ENCODE measurements at regions not wholly inside any gene's neighbourhood (a gene's known extent, or its start where the extent isn't known, plus 50 kb on each side); places are given as distances from the start of the nearest gene placed in this dataset.

- TF ChIP-seq LEF1 (IDR thresholded peaks at IDR 0.05; ENCODE audit: borderline replicate concordance): no peak
- ChIA-PET CTCF (no interaction called here), POLR2A (no interaction called here)
- DNase-seq (ENCODE audit: extremely low spot score): no peak
Observed at GRCh38 chr3:146873748-146874147, 268.6 kb upstream of the PLSCR5 start.

GRCh38 chr3:146865175-146865755 lies 260.1 kb upstream of the PLSCR5 start:
- no peak for DNase-seq (ENCODE audit: extremely low spot score)
- CTCF ChIA-PET: no interaction called here

GRCh38 chr3:146861262-146861661 lies 256.1 kb upstream of the PLSCR5 start:
- DNase-seq (ENCODE audit: extremely low spot score): no peak
- CTCF ChIA-PET: no interaction called here
- POLR2A ChIA-PET: no interaction called here
- TF ChIP-seq ARNT (IDR thresholded peaks at IDR 0.05): no peak
- TF ChIP-seq SUZ12 (IDR thresholded peaks at IDR 0.05): no peak
- TF ChIP-seq TARDBP (IDR thresholded peaks at IDR 0.05): no peak
- TF ChIP-seq LEF1 (IDR thresholded peaks at IDR 0.05; ENCODE audit: borderline replicate concordance): no peak
- TF ChIP-seq ELF4 (IDR thresholded peaks at IDR 0.05): no peak
- no peak for TF ChIP-seq HDGF (IDR thresholded peaks at IDR 0.05; ENCODE audit: borderline replicate concordance)
- no peak for TF ChIP-seq SP1 (IDR thresholded peaks at IDR 0.05)
- no peak for TF ChIP-seq FOXA1 (IDR thresholded peaks at IDR 0.05)
- TF ChIP-seq FOXK2 (IDR thresholded peaks at IDR 0.05): no peak
- no peak for TF ChIP-seq NFRKB (IDR thresholded peaks at IDR 0.05)
- TF ChIP-seq BHLHE40 (IDR thresholded peaks at IDR 0.05; ENCODE audit: borderline replicate concordance): no peak
- no peak for TF ChIP-seq FOXM1 (IDR thresholded peaks at IDR 0.05; ENCODE audit: borderline replicate concordance)
- no peak for TF ChIP-seq L3MBTL2 (conservative IDR thresholded peaks at IDR 0.05)
- TF ChIP-seq PKNOX1 (IDR thresholded peaks at IDR 0.05): no peak
- no peak for TF ChIP-seq ZNF384 (IDR thresholded peaks at IDR 0.05)
- no peak for TF ChIP-seq CTBP1 (IDR thresholded peaks at IDR 0.05; ENCODE audit: borderline replicate concordance)

More at GRCh38 chr3:146865175-146865755, 260.1 kb upstream of the PLSCR5 start:
- POLR2A ChIA-PET: no interaction called here
- TF ChIP-seq HDGF (IDR thresholded peaks at IDR 0.05; ENCODE audit: borderline replicate concordance) (no peak), NFRKB (IDR thresholded peaks at IDR 0.05) (no peak), FOXM1 (IDR thresholded peaks at IDR 0.05; ENCODE audit: borderline replicate concordance) (no peak), ZNF384 (IDR thresholded peaks at IDR 0.05) (no peak), SUZ12 (IDR thresholded peaks at IDR 0.05) (no peak), FOXA1 (IDR thresholded peaks at IDR 0.05) (no peak), TARDBP (IDR thresholded peaks at IDR 0.05) (no peak), PKNOX1 (IDR thresholded peaks at IDR 0.05) (no peak), LEF1 (IDR thresholded peaks at IDR 0.05; ENCODE audit: borderline replicate concordance) (no peak), ARNT (IDR thresholded peaks at IDR 0.05) (no peak), CTBP1 (IDR thresholded peaks at IDR 0.05; ENCODE audit: borderline replicate concordance) (no peak), BHLHE40 (IDR thresholded peaks at IDR 0.05; ENCODE audit: borderline replicate concordance) (no peak)

- no peak for DNase-seq (ENCODE audit: extremely low spot score)
- TF ChIP-seq ZNF384 (IDR thresholded peaks at IDR 0.05): no peak
- TF ChIP-seq NFRKB (IDR thresholded peaks at IDR 0.05): no peak
- TF ChIP-seq FOXK2 (IDR thresholded peaks at IDR 0.05): no peak
- no peak for TF ChIP-seq CTBP1 (IDR thresholded peaks at IDR 0.05; ENCODE audit: borderline replicate concordance)
- TF ChIP-seq ELF4 (IDR thresholded peaks at IDR 0.05): no peak
- no peak for TF ChIP-seq SUZ12 (IDR thresholded peaks at IDR 0.05)
- TF ChIP-seq LEF1 (IDR thresholded peaks at IDR 0.05; ENCODE audit: borderline replicate concordance): no peak
- TF ChIP-seq FOXM1 (IDR thresholded peaks at IDR 0.05; ENCODE audit: borderline replicate concordance): no peak
- no peak for TF ChIP-seq BHLHE40 (IDR thresholded peaks at IDR 0.05; ENCODE audit: borderline replicate concordance)
- no peak for TF ChIP-seq SP1 (IDR thresholded peaks at IDR 0.05)
- TF ChIP-seq ARNT (IDR thresholded peaks at IDR 0.05): no peak
- no peak for TF ChIP-seq HDGF (IDR thresholded peaks at IDR 0.05; ENCODE audit: borderline replicate concordance)
- no peak for TF ChIP-seq TARDBP (IDR thresholded peaks at IDR 0.05)
- TF ChIP-seq PKNOX1 (IDR thresholded peaks at IDR 0.05): no peak
- no peak for TF ChIP-seq L3MBTL2 (conservative IDR thresholded peaks at IDR 0.05)
- TF ChIP-seq FOXA1 (IDR thresholded peaks at IDR 0.05): no peak
- ChIA-PET CTCF (no interaction called here), POLR2A (no interaction called here)
Observed at GRCh38 chr3:146854523-146854922, 249.4 kb upstream of the PLSCR5 start.

- no peak for TF ChIP-seq SP1 (IDR thresholded peaks at IDR 0.05)
- TF ChIP-seq BHLHE40 (IDR thresholded peaks at IDR 0.05; ENCODE audit: borderline replicate concordance): no peak
- TF ChIP-seq ELF4 (IDR thresholded peaks at IDR 0.05): no peak
- TF ChIP-seq TARDBP (IDR thresholded peaks at IDR 0.05): no peak
- no peak for TF ChIP-seq FOXM1 (IDR thresholded peaks at IDR 0.05; ENCODE audit: borderline replicate concordance)
- no peak for TF ChIP-seq LEF1 (IDR thresholded peaks at IDR 0.05; ENCODE audit: borderline replicate concordance)
- no peak for TF ChIP-seq CTBP1 (IDR thresholded peaks at IDR 0.05; ENCODE audit: borderline replicate concordance)
- TF ChIP-seq NFRKB (IDR thresholded peaks at IDR 0.05): no peak
- TF ChIP-seq HDGF (IDR thresholded peaks at IDR 0.05; ENCODE audit: borderline replicate concordance): no peak
- TF ChIP-seq FOXK2 (IDR thresholded peaks at IDR 0.05): no peak
- TF ChIP-seq FOXA1 (IDR thresholded peaks at IDR 0.05): no peak
- TF ChIP-seq ZNF384 (IDR thresholded peaks at IDR 0.05): no peak
- no peak for TF ChIP-seq SUZ12 (IDR thresholded peaks at IDR 0.05)
- TF ChIP-seq PKNOX1 (IDR thresholded peaks at IDR 0.05): no peak
- no peak for TF ChIP-seq L3MBTL2 (conservative IDR thresholded peaks at IDR 0.05)
- no peak for TF ChIP-seq ARNT (IDR thresholded peaks at IDR 0.05)
- ChIA-PET POLR2A (no interaction called here), CTCF (no interaction called here)
- DNase-seq (ENCODE audit: extremely low spot score): no peak
Observed at GRCh38 chr3:146851665-146852064, 246.5 kb upstream of the PLSCR5 start.

Data from HEK293T (cell line).